PC-3 (cell line): ENCODE measurements at regions not wholly inside any gene's neighbourhood (a gene's known extent, or its start where the extent isn't known, plus 50 kb on each side); places are given as distances from the start of the nearest gene placed in this dataset.

Experiments
- CTCF ChIP-seq: fragments of 300-600 bp; sonication (generic); conservative IDR thresholded peaks from 2 replicates; pipeline ENCODE4 v1.5.1; 2017; ENCODE audit warnings: antibody characterized with exemption, low read depth, mild to moderate bottlenecking, low read length
- EZH2 ChIP-seq: fragments of 300-600 bp; sonication (generic); IDR thresholded peaks from one replicate; pipeline ENCODE4 v1.6.1; 2017; ENCODE audit warnings: antibody characterized with exemption, mild to moderate bottlenecking, low read length; ENCODE audit not compliant: unreplicated experiment

GRCh38 chr18:76273036-76273545 is 222.0 kb downstream of the ZNF516 start:
- TF ChIP-seq EZH2 (no peak), CTCF (no peak)
